CD4-positive, alpha-beta T cell treated with Interleukin-2 at 100 ng/mL for 4 hours (primary cell): ENCODE measurements at regions not wholly inside any gene's neighbourhood (a gene's known extent, or its start where the extent isn't known, plus 50 kb on each side); places are given as distances from the start of the nearest gene placed in this dataset.

Source experiments
- DNase-seq: peaks from one replicate; pipeline ENCODE4 v3.0.0-alpha.2; 2020; ENCODE audit warnings: low spot score

- DNase-seq: no peak
Observed at GRCh38 chr9:80839821-80840675, 849.3 kb downstream of the TLE1 start.

GRCh38 chr9:80836013-80836412 lies 853.3 kb downstream of the TLE1 start:
- no peak for DNase-seq

- DNase-seq: no peak
Observed at GRCh38 chr9:80831751-80832150, 857.6 kb downstream of the TLE1 start.

GRCh38 chr9:80811656-80812055 lies 877.7 kb downstream of the TLE1 start:
- DNase-seq: no peak

GRCh38 chr9:80811003-80811402 lies 878.3 kb downstream of the TLE1 start:
- DNase-seq: no peak

- DNase-seq: no peak
Observed at GRCh38 chr9:80806671-80807070, 882.7 kb downstream of the TLE1 start.

GRCh38 chr9:80804873-80805272 lies 884.5 kb downstream of the TLE1 start:
- no peak for DNase-seq

GRCh38 chr9:80797831-80798688 lies 891.3 kb downstream of the TLE1 start:
- no peak for DNase-seq

- DNase-seq: no peak
Observed at GRCh38 chr9:80797101-80797829, 892.1 kb downstream of the TLE1 start.

GRCh38 chr9:80796632-80797031 lies 892.7 kb downstream of the TLE1 start:
- DNase-seq: no peak

GRCh38 chr9:80794197-80794596 lies 895.1 kb downstream of the TLE1 start:
- no peak for DNase-seq

GRCh38 chr9:80793706-80794105 lies 895.6 kb downstream of the TLE1 start:
- no peak for DNase-seq

GRCh38 chr9:80792726-80793125 lies 896.6 kb downstream of the TLE1 start:
- DNase-seq: no peak

GRCh38 chr9:80791836-80792235 lies 897.5 kb downstream of the TLE1 start:
- no peak for DNase-seq

- no peak for DNase-seq
Observed at GRCh38 chr9:80790764-80791163, 898.6 kb downstream of the TLE1 start.

GRCh38 chr9:80789831-80790230 lies 899.5 kb downstream of the TLE1 start:
- no peak for DNase-seq

- DNase-seq: no peak
Observed at GRCh38 chr9:80787636-80788035, 901.7 kb downstream of the TLE1 start.

- no peak for DNase-seq
Observed at GRCh38 chr9:80784647-80785046, 904.7 kb downstream of the TLE1 start.

GRCh38 chr9:80775971-80776370 lies 913.4 kb downstream of the TLE1 start:
- DNase-seq: no peak

GRCh38 chr9:80775530-80775929 lies 913.8 kb downstream of the TLE1 start:
- no peak for DNase-seq

- DNase-seq: no peak
Observed at GRCh38 chr9:80771555-80772347, 917.6 kb downstream of the TLE1 start.

GRCh38 chr9:80763536-80763935 lies 925.8 kb downstream of the TLE1 start:
- no peak for DNase-seq
